ENCODE measurements at regions not wholly inside any gene's neighbourhood (a gene's known extent, or its start where the extent isn't known, plus 50 kb on each side); places are given as distances from the start of the nearest gene placed in this dataset.

DNA sequence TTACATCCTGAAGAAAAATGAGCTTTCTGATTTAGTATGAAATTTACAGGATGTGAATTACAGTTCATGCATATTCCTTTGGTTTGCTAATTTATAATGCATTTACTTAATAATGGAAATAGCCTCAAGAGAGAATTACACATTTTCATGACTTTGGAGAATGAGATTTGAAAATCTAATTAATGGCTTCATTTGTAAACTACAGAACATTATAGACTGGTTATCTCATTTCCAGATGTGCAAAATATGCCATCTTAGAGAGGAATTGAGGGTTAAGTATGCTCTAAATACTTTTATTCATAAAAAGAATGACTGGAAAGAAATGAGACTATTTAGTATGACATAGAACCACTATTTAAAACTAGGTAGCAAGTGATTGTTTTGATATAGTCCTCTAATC, 94.2 kb upstream of the DNAJC10 start:
- Histone ChIP-seq H3K27ac (peak overlapping the region in 1 of 4 donors; percentile 9), H3K4me3 (no peak overlapping the region), H3K36me3 (no peaks in the 10 kb centered on the region), H3K4me1 (peaks cover 0 to 57% (median 30%) of the 10 kb centered on the region in 4 donors), H3K9me3 (no peaks in the 10 kb centered on the region), H3K27me3 (no peaks in the 10 kb centered on the region)
- TF ChIP-seq EP300 (IDR thresholded peaks at IDR 0.05) (no peak), POLR2A (IDR thresholded peaks at IDR 0.05) (no peak), POLR2AphosphoS5 (IDR thresholded peaks at IDR 0.05) (no peak)
- TF ChIP-seq, protein P1, sequence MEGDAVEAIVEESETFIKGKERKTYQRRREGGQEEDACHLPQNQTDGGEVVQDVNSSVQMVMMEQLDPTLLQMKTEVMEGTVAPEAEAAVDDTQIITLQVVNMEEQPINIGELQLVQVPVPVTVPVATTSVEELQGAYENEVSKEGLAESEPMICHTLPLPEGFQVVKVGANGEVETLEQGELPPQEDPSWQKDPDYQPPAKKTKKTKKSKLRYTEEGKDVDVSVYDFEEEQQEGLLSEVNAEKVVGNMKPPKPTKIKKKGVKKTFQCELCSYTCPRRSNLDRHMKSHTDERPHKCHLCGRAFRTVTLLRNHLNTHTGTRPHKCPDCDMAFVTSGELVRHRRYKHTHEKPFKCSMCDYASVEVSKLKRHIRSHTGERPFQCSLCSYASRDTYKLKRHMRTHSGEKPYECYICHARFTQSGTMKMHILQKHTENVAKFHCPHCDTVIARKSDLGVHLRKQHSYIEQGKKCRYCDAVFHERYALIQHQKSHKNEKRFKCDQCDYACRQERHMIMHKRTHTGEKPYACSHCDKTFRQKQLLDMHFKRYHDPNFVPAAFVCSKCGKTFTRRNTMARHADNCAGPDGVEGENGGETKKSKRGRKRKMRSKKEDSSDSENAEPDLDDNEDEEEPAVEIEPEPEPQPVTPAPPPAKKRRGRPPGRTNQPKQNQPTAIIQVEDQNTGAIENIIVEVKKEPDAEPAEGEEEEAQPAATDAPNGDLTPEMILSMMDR (IDR thresholded peaks at IDR 0.05), result no peak
- DNase-seq, result no peak
- intact Hi-C loops (cut with DNase I), result no loop called here

DNA sequence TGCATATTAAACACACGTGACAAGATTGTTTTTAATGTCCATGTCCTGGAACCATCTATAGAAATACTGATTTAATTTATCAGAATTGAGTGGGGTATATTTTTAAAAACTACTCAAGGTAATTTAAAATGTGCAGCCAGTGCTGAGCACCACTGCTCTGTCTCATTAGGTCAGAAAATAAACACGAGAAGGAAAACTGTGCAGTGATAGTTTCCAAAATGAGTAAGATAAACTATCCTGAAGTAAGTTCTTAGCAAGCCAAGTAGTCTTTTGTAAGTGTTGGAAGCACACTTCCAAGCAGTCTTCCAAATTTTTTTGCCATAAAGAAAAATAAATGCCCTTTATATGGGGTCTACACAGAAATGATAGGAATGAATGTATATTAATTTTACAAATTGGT, 93.8 kb upstream of the DNAJC10 start:
- Histone ChIP-seq H3K4me3 (no peak overlapping the region), H3K27me3 (no peaks in the 10 kb centered on the region), H3K27ac (peak overlapping the region in 3 of 4 donors; percentile 1 to 34 (median 9)), H3K4me1 (peaks cover 0 to 54% (median 29%) of the 10 kb centered on the region in 4 donors), H3K36me3 (no peaks in the 10 kb centered on the region), H3K9me3 (no peaks in the 10 kb centered on the region)
- no peak for TF ChIP-seq EP300 (IDR thresholded peaks at IDR 0.05)
- TF ChIP-seq, protein P1 (IDR thresholded peaks at IDR 0.05), result no peak
- TF ChIP-seq POLR2A (IDR thresholded peaks at IDR 0.05), result no peak
- TF ChIP-seq POLR2AphosphoS5 (IDR thresholded peaks at IDR 0.05), result peak in 3 of 4 donors; percentile 50 to 55 (median 50)
- no peak for DNase-seq
- intact Hi-C loops (cut with DNase I), result no loop called here
- 78 to 83% methylated on average over 2 of the region's 2 CpGs for WGBS, 2 donors

DNA sequence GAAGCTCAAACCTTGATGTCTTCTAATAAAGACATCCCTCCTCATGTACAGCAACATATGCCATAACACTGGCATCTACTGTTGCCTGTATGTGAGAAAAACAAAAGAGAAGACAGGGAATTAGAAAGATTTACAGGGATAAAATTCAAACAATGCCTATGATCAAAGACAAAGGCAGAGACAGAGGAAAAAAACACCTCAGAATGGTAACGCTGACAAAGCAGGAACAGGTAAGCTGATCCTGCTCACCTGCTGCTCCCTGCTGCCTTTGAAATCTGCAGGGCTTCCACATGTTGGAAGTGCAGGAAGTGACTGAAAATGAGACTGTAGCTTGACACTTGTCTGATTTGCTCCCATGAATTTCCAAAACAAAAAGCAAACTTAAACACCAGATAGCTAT, 90.2 kb upstream of the DNAJC10 start:
- TF ChIP-seq POLR2AphosphoS5 (IDR thresholded peaks at IDR 0.05), result no peak
- TF ChIP-seq, protein P1 (IDR thresholded peaks at IDR 0.05), result no peak
- no peak for TF ChIP-seq POLR2A (IDR thresholded peaks at IDR 0.05)
- no peak for TF ChIP-seq EP300 (IDR thresholded peaks at IDR 0.05)
- H3K27ac ChIP-seq, result no peak overlapping the region
- 23 to 62% methylated on average over 1 of the region's 1 CpG for WGBS, 2 donors
- H3K36me3 ChIP-seq, result no peaks in the 10 kb centered on the region
- peaks cover 0 to 24% (median 13%) of the 10 kb centered on the region in 4 donors for H3K4me1 ChIP-seq
- no peak overlapping the region for H3K4me3 ChIP-seq
- DNase-seq, result no peak
- no peaks in the 10 kb centered on the region for H3K9me3 ChIP-seq
- H3K27me3 ChIP-seq, result no peaks in the 10 kb centered on the region
- intact Hi-C loops (cut with DNase I), result no loop called here

DNA sequence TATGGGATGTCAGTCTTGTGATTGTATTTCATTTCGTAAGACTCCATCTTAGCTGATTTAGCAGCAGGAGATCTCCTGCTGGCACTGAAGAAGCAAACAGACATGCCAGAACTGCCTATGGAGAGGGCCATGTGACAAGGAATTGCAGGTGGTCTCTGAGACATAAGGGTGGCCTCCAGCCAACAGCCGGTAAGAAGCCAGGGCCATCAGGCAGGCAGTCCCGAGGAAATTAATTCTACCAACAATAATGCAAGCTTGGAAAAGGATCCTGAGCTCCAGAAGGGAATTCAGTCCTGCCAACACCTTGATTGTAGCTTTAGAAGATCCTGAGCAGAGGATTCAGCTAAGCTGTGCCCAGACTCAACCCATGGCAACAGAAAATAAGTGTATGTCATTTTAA, 87.1 kb upstream of the DNAJC10 start:
- no peaks in the 10 kb centered on the region for H3K27me3 ChIP-seq
- WGBS, 2 donors, result 84 to 86% methylated on average over 3 of the region's 3 CpGs
- TF ChIP-seq POLR2A (IDR thresholded peaks at IDR 0.05), result no peak
- TF ChIP-seq POLR2AphosphoS5 (IDR thresholded peaks at IDR 0.05), result no peak
- no peak for TF ChIP-seq EP300 (IDR thresholded peaks at IDR 0.05)
- TF ChIP-seq, protein P1 (IDR thresholded peaks at IDR 0.05), result no peak
- H3K4me3 ChIP-seq, result no peak overlapping the region
- no peaks in the 10 kb centered on the region for H3K9me3 ChIP-seq
- H3K4me1 ChIP-seq, result no peaks in the 10 kb centered on the region
- H3K36me3 ChIP-seq, result no peaks in the 10 kb centered on the region
- intact Hi-C loops (cut with DNase I), result no loop called here
- no peak for DNase-seq
- H3K27ac ChIP-seq, result no peak overlapping the region

DNA sequence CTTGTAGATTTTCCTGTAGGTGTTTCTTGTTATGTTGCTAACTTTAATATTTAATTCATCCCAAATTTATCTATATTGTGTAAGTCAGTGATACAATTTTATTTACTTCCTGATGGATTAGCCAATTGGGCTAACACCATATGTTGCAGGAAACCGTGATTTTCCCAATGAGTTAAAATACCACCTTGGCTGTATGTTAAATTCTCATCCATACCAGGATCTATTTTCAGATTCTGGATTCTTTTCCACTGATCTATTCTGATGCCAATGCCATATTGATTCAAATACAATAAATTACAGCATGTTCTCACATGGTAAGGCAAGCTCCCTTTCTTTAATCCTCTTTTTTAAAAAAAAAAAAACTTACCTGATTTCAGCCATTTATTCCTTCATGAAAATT, 85.8 kb upstream of the DNAJC10 start:
- no peak for DNase-seq
- 87 to 88% methylated on average over 1 of the region's 1 CpG for WGBS, 2 donors
- intact Hi-C loops (cut with DNase I), result no loop called here

More for the DNA sequence above, 85.8 kb upstream of the DNAJC10 start:
- H3K9me3 ChIP-seq, result no peaks in the 10 kb centered on the region
- no peaks in the 10 kb centered on the region for H3K27me3 ChIP-seq
- H3K27ac ChIP-seq, result no peak overlapping the region
- TF ChIP-seq EP300 (IDR thresholded peaks at IDR 0.05) (no peak), POLR2AphosphoS5 (IDR thresholded peaks at IDR 0.05) (no peak), POLR2A (IDR thresholded peaks at IDR 0.05) (no peak)
- TF ChIP-seq, protein P1 (IDR thresholded peaks at IDR 0.05), result no peak
- H3K4me1 ChIP-seq, result no peaks in the 10 kb centered on the region
- H3K4me3 ChIP-seq, result no peak overlapping the region
- no peaks in the 10 kb centered on the region for H3K36me3 ChIP-seq

All from sigmoid colon (tissue), 6 donors.